Spleen (tissue), 11 donors: ENCODE measurements at regions not wholly inside any gene's neighbourhood (a gene's known extent, or its start where the extent isn't known, plus 50 kb on each side); places are given as distances from the start of the nearest gene placed in this dataset.

Experiments used
- DNase-seq: peaks from one replicate; pipeline ENCODE4 v3.0.0-alpha.2; 2020
- H3K27ac ChIP-seq, 8 donors: fragments of 200-600 bp; sonication (generic) in 7 of 8; 1 replicate in 4 of 8; 2 replicates in 4 of 8; pipeline versions ENCODE4 v1.5.0 to v1.8.0; 2016 to 2021; ENCODE audit warnings: inconsistent platforms in 4 of 8, mild to moderate bottlenecking in 4 of 8, moderate library complexity in 1 of 8
- H3K27me3 ChIP-seq, 7 donors: fragments of 200-600 bp; sonication (generic) in 6 of 7; replicated peaks in 1 of 7; 1 replicate in 4 of 7; 2 replicates in 3 of 7; pipeline versions ENCODE4 v1.5.0 to v1.8.0; 2016 to 2021; ENCODE audit warnings: inconsistent platforms in 3 of 7, mild to moderate bottlenecking in 1 of 7
- H3K36me3 ChIP-seq, 6 donors: fragments of 200-600 bp; sonication (generic) in 5 of 6; 1 replicate in 4 of 6; 2 replicates in 2 of 6; pipeline versions ENCODE4 v1.5.0 to v1.8.0; 2016 to 2021; ENCODE audit warnings: inconsistent platforms in 2 of 6
- H3K4me1 ChIP-seq, 6 donors: fragments of 200-600 bp; sonication (generic) in 5 of 6; 1 replicate in 3 of 6; 2 replicates in 3 of 6; pipeline versions ENCODE4 v1.5.0 to v1.8.0; 2016 to 2021; ENCODE audit warnings: inconsistent platforms in 3 of 6
- H3K4me3 ChIP-seq, 8 donors: fragments of 200-600 bp; sonication (generic) in 7 of 8; 1 replicate in 4 of 8; 2 replicates in 4 of 8; pipeline versions ENCODE4 v1.5.0 to v1.8.0; 2016 to 2021; ENCODE audit warnings: inconsistent platforms in 4 of 8, mild to moderate bottlenecking in 4 of 8, moderate library complexity in 2 of 8
- H3K9me3 ChIP-seq, 8 donors: fragments of 200-600 bp; sonication (generic) in 7 of 8; 1 replicate in 4 of 8; 2 replicates in 4 of 8; pipeline versions ENCODE4 v1.5.0 to v1.8.0; 2016 to 2021; ENCODE audit warnings: inconsistent platforms in 4 of 8
- POLR2A ChIP-seq, 3 donors: fragments of 450-650 bp; IDR thresholded peaks; one replicate each; pipeline ENCODE4 v1.5.1; 2017; ENCODE audit warnings: antibody characterized with exemption in 3 of 3, mild to moderate bottlenecking in 1 of 3
- POLR2AphosphoS5 ChIP-seq, 3 donors: sonication (generic); formaldehyde crosslinking; IDR thresholded peaks; one replicate each; pipeline ENCODE4 v1.5.1; 2017; ENCODE audit warnings: antibody characterized with exemption in 3 of 3
- WGBS, 5 donors: extraction: QIAGEN DNeasy Blood & Tissue Kit in 3 of 5; methylation state at CpG; one replicate each; pipeline versions ENCODE4 v1.1.5 to v1.1.7; 2013 to 2018; 5-methylcytosine and 5-hydroxymethylcytosine counted together
- intact Hi-C: fragments of 100-400 bp; cut with DNase I; formaldehyde crosslinking; loops from one replicate; pipeline ENCODE4 v1.15.0; 2023; ENCODE audit warnings: low total_unique reads
- TF ChIP-seq, protein P1 (sequence below), 11 experiments: fragments of 200-600 bp in 7 of 11; fragments of 450-650 bp in 4 of 11; sonication (generic) in 4 of 11; IDR thresholded peaks in 8 of 11; conservative IDR thresholded peaks in 3 of 11; 1 replicate in 7 of 11; 2 replicates in 4 of 11; pipeline versions ENCODE4 v1.4.0 to v1.8.0; 2016 to 2021; ENCODE audit warnings: antibody characterized with exemption in 11 of 11, inconsistent platforms in 4 of 11, mild to moderate bottlenecking in 1 of 11
- donor health status: healthy with polysubstance abuse.
- donor health status: DM: no; HTN: no; CAD: no; lungs with moderate emphysema.
- donor health status: DM: no; HTN: no; CAD: no.
- donor health status: Bipolar disorder and iron deficiency.
- donor health status: healthy.
- donor health status: DM: no; HTN: no; CAD: no.
- donor health status: DM: yes; HTN: yes; CAD: no.

DNA sequence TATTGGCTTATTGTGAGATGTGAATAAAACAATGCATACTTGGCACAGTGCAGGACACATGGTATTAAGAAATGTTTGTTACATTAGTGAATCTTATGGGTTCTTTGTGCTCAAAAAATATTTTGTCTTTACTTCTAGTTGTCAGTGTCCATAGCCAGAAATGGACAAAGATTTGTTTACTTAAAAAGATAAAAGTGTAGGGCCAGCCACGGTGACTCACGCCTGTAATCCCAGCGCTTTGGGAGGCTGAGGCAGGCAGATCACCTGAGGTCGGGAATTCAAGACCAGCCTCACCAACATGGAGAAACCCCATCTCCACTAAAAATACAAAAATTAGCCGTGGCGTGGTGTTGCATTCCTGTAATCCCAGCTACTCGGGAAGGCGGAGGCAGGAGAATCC is 654.6 kb upstream of the NEGR1 start:
- Histone ChIP-seq H3K27me3 (no peaks in the 10 kb centered on the region), H3K36me3 (no peaks in the 10 kb centered on the region), H3K4me3 (no peak overlapping the region), H3K27ac (no peak overlapping the region), H3K4me1 (no peaks in the 10 kb centered on the region), H3K9me3 (peaks cover 0 to 11% (median 2%) of the 10 kb centered on the region in 8 donors)
- WGBS, 5 donors, result 87 to 94% (median 90%) methylated on average over 8 of the region's 8 CpGs
- TF ChIP-seq, protein P1, sequence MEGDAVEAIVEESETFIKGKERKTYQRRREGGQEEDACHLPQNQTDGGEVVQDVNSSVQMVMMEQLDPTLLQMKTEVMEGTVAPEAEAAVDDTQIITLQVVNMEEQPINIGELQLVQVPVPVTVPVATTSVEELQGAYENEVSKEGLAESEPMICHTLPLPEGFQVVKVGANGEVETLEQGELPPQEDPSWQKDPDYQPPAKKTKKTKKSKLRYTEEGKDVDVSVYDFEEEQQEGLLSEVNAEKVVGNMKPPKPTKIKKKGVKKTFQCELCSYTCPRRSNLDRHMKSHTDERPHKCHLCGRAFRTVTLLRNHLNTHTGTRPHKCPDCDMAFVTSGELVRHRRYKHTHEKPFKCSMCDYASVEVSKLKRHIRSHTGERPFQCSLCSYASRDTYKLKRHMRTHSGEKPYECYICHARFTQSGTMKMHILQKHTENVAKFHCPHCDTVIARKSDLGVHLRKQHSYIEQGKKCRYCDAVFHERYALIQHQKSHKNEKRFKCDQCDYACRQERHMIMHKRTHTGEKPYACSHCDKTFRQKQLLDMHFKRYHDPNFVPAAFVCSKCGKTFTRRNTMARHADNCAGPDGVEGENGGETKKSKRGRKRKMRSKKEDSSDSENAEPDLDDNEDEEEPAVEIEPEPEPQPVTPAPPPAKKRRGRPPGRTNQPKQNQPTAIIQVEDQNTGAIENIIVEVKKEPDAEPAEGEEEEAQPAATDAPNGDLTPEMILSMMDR (IDR thresholded peaks at IDR 0.05 in 8 of 11, conservative IDR thresholded peaks at IDR 0.05 in 3 of 11), result no peak
- no peak for TF ChIP-seq POLR2A (IDR thresholded peaks at IDR 0.05)
- no peak for TF ChIP-seq POLR2AphosphoS5 (IDR thresholded peaks at IDR 0.05)
- DNase-seq, result no peak
- intact Hi-C loops, result no loop called here

GRCh38 chr1:72936151-72936740 is 653.9 kb upstream of the NEGR1 start:
- no peak overlapping the region for H3K4me3 ChIP-seq
- H3K27ac ChIP-seq, result no peak overlapping the region
- no peaks in the 10 kb centered on the region for H3K27me3 ChIP-seq
- intact Hi-C loops, result no loop called here
- no peak for DNase-seq
- 81 to 88% (median 86%) methylated on average over 6 of the region's 6 CpGs for WGBS, 5 donors
- H3K36me3 ChIP-seq, result no peaks in the 10 kb centered on the region
- TF ChIP-seq POLR2A (IDR thresholded peaks at IDR 0.05) (no peak), POLR2AphosphoS5 (IDR thresholded peaks at IDR 0.05) (no peak)
- TF ChIP-seq, protein P1 (IDR thresholded peaks at IDR 0.05 in 8 of 11, conservative IDR thresholded peaks at IDR 0.05 in 3 of 11), result no peak
- peaks cover 0 to 12% (median 3%) of the 10 kb centered on the region in 8 donors for H3K9me3 ChIP-seq
- no peaks in the 10 kb centered on the region for H3K4me1 ChIP-seq

DNA sequence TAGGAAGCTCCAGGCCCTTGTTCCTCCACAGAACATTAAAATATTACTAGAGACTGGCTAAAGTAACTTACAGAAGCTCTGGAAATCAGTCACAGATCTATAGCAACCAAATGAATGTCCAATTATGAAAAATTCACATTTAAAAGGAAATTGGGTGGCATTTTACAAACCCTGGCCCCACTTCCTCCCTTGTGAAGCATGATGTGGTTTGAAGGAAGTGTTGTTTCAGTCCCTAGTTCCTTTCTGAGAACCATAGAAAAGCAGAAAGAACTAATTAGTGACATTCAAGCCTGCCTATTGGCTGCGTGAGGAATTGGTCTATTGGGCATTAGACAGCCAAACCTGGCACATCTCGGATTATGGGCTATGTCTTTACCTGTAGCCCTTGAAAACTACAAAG is 649.7 kb upstream of the NEGR1 start:
- WGBS, 5 donors, result 76 to 94% (median 84%) methylated on average over 2 of the region's 2 CpGs
- intact Hi-C loops, result no loop called here
- TF ChIP-seq POLR2A (IDR thresholded peaks at IDR 0.05), result no peak
- no peak for TF ChIP-seq POLR2AphosphoS5 (IDR thresholded peaks at IDR 0.05)
- TF ChIP-seq, protein P1 (IDR thresholded peaks at IDR 0.05 in 8 of 11, conservative IDR thresholded peaks at IDR 0.05 in 3 of 11), result no peak

DNA sequence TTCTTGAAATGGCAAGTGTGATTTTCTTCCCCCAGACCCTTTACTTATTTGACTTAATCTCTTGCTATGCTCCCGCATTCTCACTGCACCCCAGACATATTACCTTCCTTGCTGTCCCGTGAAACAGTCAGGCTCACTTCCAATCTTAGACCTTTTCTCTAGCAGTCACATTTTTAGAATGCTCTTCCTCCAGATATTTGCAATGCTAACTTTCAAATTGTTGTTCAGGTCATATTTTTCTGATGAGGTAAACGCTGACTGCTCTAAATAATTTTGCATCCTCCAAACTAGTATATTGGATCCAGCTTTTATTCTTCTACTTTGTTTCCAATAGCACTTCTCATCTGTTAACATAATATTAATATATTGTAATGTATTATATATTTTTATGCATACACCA is 648.2 kb upstream of the NEGR1 start:
- no peak for TF ChIP-seq POLR2AphosphoS5 (IDR thresholded peaks at IDR 0.05)
- WGBS, 5 donors, result 82 to 95% (median 90%) methylated on average over 3 of the region's 3 CpGs
- intact Hi-C loops, result no loop called here
- no peaks in the 10 kb centered on the region for H3K4me1 ChIP-seq
- DNase-seq, result no peak
- H3K4me3 ChIP-seq, result no peak overlapping the region
- no peaks in the 10 kb centered on the region for H3K27me3 ChIP-seq
- H3K9me3 ChIP-seq, result peaks cover 0 to 12% (median 3%) of the 10 kb centered on the region in 8 donors
- H3K36me3 ChIP-seq, result no peaks in the 10 kb centered on the region
- no peak overlapping the region for H3K27ac ChIP-seq

More for the DNA sequence above, 649.7 kb upstream of the NEGR1 start:
- DNase-seq, result no peak
- no peak overlapping the region for H3K27ac ChIP-seq
- no peaks in the 10 kb centered on the region for H3K4me1 ChIP-seq
- no peak overlapping the region for H3K4me3 ChIP-seq
- no peaks in the 10 kb centered on the region for H3K27me3 ChIP-seq
- peaks cover 0 to 12% (median 3%) of the 10 kb centered on the region in 8 donors for H3K9me3 ChIP-seq
- no peaks in the 10 kb centered on the region for H3K36me3 ChIP-seq
